ENCODE measurements at regions not wholly inside any gene's neighbourhood (a gene's known extent, or its start where the extent isn't known, plus 50 kb on each side); places are given as distances from the start of the nearest gene placed in this dataset.

GRCh38 chr4:180817529-180817928 is 1425.7 kb upstream of the TENM3 start:
- no peak for DNase-seq (ENCODE audit: low spot score)

DNA sequence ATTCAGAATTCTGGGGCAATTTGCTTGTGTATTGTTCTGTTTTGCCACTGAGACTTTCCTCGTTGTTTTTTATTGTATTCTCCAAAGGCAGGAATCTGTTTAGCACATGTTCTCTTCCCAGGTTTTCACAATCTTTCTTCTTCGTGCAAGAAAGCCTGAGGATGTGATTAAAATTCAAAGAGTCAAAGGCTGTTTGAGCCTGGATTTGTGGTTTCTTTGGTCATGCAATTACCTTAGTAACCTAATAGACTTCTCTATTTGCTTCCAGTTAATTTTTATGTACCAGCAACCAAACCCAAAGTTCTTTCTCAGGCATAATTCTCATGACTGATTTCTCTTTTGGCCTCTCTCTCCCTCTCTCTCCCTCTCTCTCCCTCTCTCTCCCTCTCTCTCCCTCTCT is 1420.1 kb upstream of the TENM3 start:
- peak; percentile 4 for DNase-seq (ENCODE audit: low spot score)

GRCh38 chr4:180827232-180828009 is 1415.8 kb upstream of the TENM3 start:
- peak; percentile 4 for DNase-seq (ENCODE audit: low spot score)

GRCh38 chr4:180828455-180829018 is 1414.7 kb upstream of the TENM3 start:
- DNase-seq (ENCODE audit: low spot score) = peak; percentile 29

- no peak for DNase-seq (ENCODE audit: low spot score)
These were observed 1411.1 kb upstream of the TENM3 start for GRCh38 chr4:180832073-180832472.

- no peak for DNase-seq (ENCODE audit: low spot score)
These were observed 1403.1 kb upstream of the TENM3 start for GRCh38 chr4:180840142-180840541.

DNA sequence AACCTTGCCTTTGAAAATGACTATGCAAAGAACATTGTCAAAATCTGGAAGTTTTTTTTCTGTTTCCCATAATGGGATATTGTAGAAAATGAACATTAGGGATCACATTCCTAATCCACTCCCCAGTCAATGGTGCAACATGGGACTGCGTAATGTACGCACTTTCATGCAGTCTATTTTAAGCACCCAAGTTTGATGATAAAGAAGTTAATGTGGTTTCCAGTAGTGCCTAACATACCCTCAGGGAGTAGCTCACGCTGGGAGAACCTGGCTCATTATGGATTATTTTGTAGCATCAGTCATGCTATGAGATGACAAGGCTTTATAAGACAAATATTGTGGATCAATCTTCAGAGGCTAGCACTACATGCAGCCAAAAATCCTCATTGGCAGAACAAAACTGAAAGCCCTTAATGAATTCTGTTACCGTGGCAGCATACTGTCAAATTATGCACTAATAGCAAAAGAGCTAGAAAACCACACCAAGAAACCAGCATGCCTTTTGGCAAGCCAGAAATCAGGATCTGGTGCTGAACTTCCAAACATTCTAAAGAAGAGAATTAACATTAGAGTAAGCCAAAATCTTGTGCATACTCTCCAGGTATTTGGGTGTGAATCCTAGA is 1392.8 kb upstream of the TENM3 start:
- DNase-seq (ENCODE audit: low spot score) = no peak

DNA sequence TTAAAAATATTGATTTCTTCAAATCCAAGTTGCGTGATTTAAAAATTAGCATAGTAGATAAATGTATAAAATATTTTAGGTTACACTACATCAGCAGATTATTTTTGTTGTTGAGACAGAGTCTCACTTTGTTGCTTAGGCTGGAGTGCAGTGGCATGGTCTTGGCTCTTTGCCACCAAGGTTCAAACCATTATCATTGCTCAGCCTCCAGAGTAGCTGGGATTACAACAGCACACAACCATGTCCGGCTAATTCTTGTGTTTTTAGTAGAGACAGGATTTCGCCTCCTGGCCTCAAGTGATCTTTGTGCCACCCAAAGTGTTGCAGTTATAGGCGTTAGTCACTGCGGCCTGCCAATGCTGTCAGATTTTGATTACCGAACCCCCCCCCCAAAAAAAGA is 1390.5 kb upstream of the TENM3 start:
- no peak for DNase-seq (ENCODE audit: low spot score)

- no peak for DNase-seq (ENCODE audit: low spot score)
These were observed 1388.0 kb upstream of the TENM3 start for GRCh38 chr4:180855184-180855583.

DNA sequence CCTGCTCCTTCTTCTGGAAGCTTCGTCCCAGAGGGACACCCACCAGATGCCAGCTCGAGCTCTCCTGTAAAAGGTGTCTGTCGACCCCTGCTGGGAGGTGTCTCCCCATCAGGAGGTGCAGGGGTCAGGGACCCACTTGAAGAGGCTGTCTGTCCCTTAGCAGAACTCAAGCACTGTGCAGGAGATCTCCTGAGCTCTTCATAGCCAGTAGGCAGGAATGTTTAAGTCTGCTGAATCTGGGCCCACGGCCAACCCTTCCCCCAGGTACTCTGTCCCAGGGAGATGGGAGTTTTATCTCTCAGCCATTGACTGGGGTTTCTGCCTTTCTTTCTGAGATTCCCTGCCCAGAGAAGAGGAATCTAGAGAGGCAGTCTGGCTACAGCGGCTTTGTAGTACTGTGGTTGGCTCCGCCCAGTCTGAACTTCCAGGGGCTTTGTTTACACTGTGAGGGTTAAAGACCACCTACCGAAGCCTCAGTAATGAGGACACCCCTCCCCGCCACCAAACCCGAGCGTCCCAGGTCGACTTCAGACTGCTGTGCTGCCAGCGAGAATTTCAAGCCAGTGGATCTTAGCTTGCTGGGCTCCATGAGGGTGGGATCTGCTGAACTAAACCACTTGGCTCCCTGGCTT is 1383.0 kb upstream of the TENM3 start:
- no peak for DNase-seq (ENCODE audit: low spot score)

GRCh38 chr4:180861651-180862050 is 1381.6 kb upstream of the TENM3 start:
- DNase-seq (ENCODE audit: low spot score) = no peak

DNA sequence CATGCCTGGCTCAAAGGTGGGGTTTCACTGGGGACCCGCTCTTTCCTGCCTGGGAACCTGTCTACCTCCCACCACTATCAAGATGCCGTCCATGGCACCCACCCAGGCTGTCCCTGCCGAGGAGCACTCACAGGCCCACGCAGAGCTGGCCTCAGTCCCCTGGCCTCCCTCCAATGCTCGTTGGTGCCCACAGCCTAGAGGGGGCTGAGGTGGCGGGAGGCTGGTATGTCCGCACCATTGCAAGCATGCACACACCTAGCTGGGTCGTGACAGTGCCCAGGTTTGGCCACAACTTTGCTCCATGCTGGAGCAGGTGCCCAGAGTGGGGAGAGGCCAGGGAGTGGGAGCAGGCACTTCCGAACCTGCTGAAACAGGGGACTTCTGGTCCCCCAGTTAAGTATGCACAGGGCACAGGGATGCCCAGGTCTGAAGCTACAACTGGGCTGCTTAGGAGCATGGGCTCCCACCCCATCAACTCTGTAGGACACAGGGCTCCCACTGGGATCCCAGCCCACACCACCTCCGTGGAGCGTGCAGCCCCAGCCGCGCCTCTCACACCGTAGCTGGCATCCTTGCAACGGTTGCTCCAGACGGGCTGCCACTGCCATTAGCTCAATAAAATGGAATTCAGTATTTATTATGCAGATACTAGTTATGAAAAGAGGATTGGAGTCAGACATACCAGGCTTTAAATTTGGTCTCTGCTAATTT is 1376.1 kb upstream of the TENM3 start:
- DNase-seq (ENCODE audit: low spot score) = no peak

DNA sequence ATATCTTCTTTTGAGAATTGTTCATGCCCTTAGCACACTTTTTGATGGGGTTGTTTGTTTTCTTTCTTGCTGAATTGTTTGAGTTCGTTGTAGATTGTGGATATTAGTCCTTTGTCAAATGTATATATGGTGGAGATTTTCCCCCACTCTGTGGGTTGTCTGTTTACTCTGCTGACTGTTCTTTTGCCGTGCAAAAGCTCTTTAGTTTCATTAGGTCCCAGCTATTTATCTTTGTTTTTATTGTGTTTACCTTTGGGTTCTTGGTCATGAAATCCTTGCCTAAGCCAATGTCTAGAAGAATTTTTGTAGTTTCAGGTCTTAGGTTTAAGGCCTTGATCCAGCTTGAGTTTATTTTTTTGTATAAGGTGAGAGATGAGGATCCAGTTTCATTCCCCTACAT is 1372.6 kb upstream of the TENM3 start:
- DNase-seq (ENCODE audit: low spot score) = no peak

GRCh38 chr4:180898305-180898704 is 1344.9 kb upstream of the TENM3 start:
- no peak for DNase-seq (ENCODE audit: low spot score)

DNA sequence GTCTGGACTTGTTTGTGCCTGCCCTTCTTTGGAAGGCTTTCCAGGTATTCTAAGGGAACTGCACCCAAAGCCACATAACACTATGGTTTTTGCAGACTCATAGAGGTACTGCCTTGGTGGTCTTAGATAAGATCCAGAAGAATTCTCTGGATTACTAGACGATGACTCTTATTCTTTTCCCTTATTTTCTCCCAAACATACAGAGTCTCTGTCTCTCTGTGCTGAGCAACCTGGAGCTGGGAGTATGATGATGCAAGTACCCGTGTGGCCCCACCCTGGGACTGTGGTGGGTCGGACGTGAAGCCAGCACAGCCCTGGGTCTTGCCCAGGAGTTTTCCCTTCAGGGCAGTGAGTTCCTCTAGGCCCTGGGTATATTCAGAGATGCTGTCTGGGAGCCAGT is 1342.4 kb upstream of the TENM3 start:
- no peak for DNase-seq (ENCODE audit: low spot score)

GRCh38 chr4:180909279-180909678 is 1333.9 kb upstream of the TENM3 start:
- DNase-seq (ENCODE audit: low spot score) = no peak

- peak; percentile 18 for DNase-seq (ENCODE audit: low spot score)
These were observed 1329.5 kb upstream of the TENM3 start for GRCh38 chr4:180913750-180914149.

GRCh38 chr4:180923486-180923885 is 1319.7 kb upstream of the TENM3 start:
- peak; percentile 55 for DNase-seq (ENCODE audit: low spot score)

- DNase-seq (ENCODE audit: low spot score) = no peak
These were observed 1317.4 kb upstream of the TENM3 start for GRCh38 chr4:180925805-180926204.

- no peak for DNase-seq (ENCODE audit: low spot score)
These were observed 1316.9 kb upstream of the TENM3 start for GRCh38 chr4:180926277-180926676.

GRCh38 chr4:180932370-180933001 is 1310.7 kb upstream of the TENM3 start:
- no peak for DNase-seq (ENCODE audit: low spot score)

DNA sequence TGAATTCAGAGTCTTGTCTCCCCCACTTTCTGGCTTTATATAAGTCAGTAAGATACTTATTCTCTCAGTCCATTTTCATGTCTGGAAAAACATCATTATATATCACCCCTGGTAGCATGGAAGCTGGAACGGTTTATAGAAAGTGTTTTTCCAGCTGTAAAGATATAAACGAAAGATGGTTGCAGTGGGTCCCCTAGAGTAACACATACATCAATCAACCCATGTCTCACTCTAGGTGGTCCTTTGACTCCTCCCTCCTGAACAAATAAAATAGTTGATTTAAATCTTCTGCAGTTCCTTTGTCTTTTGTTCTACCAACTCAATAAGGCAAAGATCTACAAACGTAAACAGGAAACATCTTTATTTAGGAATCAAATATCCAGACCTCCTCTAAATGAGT is 1306.1 kb upstream of the TENM3 start:
- no peak for DNase-seq (ENCODE audit: low spot score)

Data from AG08395 (cell line).